GM19240 (cell line): ENCODE measurements at regions not wholly inside any gene's neighbourhood (a gene's known extent, or its start where the extent isn't known, plus 50 kb on each side); places are given as distances from the start of the nearest gene placed in this dataset.
"Not testable (repeated sequence)": the region's sequence is repeated elsewhere in the genome, so short reads cannot be mapped to it uniquely, and the experiment has no call there.

Source experiments
- DNase-seq: peaks from one replicate; pipeline ENCODE4 v3.0.0; 2011; ENCODE audit warnings: low spot score; ENCODE audit not compliant: insufficient read length

DNA sequence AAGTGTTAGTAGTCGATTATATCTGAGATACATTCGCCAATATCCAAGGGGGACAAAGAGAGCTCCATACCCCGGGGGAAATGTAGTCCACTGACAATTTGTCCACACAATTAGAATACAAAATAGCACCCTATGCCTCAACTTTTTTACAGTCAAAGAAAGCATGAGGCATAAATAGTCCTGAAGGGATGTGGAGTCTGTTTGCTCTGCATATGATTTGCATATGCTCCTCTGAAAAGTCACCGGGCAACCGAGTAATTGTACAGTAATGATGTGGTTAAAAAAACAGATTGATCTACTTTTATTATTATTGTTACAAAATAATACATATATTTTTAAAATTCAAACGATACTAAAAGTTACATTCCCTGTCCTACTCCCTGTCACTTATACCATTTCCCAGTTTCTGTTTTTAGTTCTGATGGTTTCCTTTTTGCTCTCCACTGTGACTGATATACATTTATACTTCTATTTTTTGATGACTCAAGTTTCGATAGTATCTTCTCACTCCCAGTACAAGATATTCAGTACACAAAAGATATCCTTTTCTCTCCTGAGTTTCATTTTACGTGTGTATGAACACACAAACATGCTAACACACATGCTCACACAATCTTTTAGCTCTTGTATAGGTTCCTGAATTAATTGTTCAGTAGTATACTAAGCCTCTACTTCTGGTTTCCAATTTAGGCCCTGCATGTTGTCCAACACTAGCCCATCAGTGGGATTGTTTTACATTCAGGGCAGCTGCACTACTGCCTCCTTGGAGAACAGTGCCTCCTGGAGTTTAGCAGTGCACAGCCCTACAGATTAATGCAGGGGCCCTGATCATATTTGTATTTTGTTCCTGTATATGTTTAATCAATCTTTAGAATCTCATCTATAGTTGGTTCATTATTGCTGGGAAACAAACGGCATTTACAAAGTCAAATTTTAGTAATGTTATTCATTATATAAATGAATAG is 130.9 kb downstream of the TES start:
- no peak for DNase-seq

DNA sequence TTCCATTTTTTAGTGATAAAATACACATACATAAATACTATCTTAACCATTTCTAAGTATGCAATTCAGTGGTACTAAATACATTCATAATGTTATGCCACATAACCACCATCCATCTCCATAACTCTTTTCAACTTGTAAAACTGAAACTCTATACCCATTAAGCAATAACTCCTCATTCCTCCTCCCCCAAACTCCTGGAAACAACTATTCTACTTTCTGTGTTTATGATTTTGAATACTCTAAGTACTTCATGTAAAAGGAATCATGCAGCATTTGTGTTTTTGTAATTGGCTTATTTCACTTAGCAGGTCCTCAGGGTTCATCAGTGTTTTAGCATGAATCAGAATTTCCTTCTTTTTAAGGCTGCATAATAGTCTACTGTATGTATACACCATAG is 131.8 kb downstream of the TES start:
- DNase-seq, result no peak

DNA sequence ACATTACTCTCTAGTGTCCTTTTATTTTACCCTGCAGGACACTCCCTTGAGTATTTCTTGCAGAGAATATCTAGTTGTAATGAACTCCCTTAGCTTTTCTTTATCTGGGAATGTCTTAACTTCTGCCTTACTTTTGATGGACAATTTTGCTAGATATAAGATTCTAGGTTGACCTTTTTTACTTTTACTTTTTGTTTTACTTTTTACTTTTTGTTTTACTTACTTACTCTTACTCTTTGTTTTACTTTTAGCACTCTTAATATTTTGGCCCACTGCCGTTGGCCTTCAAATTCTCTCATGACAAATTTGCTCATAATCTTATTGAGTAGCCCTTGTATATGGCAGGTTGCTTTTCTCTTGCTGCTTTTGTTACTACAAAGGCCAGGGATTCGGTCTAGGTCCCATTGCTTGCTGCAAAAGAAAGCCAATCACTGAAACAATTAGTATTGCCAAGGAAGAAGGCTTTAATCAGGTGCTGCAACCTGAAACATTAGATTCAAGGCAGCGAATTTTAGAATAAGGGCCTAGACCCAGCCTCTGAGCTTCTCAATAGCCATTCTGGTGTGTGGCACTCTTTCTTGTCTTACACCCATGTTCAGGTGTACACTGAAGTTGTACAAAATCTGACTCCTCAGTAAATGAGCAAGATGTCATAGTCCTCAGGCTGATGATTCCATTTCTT is 137.0 kb downstream of the TES start:
- DNase-seq, result no peak

DNA sequence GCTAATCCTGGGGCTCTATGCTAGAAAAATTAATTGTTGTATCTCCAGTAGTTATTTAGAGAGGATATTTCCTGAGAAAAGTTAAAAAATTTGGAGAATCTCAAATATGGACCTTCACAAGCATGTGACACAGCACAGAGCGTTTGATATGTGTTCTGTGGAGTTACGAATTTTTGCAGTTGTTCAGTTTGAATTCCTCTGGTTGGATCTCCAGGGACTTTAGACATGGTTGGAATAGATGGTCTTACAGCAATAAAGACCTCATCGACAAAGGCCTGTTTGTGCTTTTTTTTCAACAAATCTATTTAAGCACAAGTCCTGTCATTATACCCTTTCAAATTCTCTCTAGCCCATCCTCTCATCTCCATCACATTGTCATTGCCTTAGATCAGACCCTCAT is 138.0 kb downstream of the TES start:
- no peak for DNase-seq

DNA sequence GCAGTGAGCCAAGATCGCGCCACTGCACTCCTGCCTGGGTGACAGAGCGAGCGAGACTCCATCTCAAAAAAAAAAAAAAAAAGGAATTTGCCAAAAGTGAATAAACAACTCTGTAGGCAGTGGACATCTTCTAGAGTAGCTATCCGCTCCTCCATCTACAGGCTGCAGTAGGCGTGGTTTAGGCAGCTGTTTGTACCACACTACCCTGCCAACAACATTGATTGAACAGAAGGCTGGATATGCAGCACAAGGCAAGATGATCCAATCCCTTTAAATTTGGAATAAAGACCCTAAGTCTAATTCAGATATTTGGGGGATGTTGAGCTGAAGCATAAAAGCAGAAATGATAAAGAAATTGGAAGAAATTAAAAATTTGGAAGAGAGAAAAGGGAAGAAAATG is 141.6 kb downstream of the TES start:
- no peak for DNase-seq

DNA sequence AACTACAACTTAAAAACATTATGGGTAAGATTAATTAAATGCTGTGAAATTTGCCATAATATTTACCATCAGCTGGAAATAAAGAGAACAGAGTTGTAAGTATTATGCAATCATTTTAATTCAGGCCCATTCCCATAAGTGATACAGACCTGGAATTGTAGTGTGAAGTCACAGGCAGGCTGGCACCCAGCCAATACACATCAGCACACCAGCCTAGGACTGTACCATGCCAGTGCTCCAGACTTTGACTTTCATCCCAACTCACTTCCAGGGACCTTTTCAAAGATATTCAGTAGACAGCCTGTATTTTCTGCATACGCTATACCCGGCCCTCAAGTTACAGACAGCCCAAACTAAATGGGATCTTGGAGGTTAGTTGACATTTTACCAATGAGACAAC is 143.3 kb downstream of the TES start:
- no peak for DNase-seq

DNA sequence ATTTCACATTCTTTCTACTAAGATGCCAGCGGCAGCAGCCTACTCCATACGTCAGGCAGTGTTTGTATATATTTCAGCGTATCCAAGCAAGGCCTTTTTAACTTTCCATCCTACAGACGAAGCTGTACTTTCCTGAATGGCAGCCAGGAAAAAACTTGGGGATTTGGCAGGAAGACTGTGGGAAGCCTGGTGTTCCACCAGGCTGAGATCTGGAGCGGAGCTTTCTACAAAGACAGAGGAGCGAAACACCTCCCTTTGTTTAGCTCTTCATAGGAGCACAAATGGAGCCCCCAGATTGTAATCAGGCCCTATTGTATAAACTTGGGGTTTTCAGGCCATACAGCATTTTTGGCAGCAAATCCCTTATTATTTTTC is 143.8 kb downstream of the TES start:
- DNase-seq, result no peak

DNA sequence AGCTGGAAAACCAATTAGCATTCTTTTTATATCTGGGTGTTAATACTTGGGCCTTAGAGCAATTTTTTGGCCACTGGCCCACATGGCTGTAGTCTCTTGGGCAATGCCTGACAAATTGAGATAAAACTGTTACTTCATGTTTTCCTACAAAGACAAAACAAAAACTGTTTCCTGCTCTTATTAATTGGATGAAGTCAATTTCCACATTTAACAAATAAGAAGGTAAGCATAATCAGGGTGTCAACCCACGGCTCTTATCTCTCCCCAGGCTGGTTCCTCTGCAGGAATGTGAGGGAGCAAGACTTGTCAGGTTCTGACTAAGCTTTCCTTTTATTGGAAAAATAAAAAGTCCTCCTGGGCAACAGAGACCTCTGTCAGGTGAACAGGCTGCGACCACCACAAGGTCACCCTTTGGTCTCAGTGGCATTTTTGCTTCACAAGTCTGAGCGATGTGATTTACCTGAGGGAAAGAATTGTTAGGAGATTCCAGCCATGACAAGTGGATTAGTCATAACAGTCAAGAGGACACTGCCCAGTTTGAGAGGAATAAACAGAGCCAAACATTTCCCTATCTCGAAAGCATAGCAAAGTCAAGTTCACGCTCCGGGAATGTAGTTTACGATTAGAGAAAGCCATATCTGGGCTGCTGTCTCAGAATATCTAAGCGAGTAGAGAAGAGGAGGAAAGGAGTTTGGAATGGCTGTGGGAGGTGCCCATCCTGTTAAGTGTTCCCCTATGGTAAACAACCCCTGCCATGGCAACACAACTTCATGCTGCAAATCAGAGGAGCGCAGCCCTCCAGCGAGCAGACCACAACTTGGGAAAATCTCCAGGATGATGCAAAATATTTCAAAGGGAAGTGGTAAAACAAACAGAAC is 144.4 kb downstream of the TES start:
- DNase-seq, result no peak

DNA sequence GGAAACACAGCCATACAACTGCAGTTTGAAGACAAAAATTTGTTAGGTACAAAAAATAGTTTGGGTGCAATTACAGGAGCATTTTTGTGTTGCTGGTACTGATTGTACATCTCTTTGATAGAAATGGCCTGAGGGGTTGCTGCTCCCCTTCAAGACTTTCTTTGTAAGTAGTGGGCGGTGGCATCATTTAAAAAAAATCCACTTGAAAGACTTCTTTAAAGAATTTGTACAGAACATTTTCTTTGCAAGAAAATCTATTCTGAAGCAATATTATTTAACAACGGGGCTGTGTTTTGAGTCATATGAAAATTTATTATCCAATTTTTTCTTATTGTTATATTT is 144.1 kb upstream of the CAV2 start:
- DNase-seq, result no peak

DNA sequence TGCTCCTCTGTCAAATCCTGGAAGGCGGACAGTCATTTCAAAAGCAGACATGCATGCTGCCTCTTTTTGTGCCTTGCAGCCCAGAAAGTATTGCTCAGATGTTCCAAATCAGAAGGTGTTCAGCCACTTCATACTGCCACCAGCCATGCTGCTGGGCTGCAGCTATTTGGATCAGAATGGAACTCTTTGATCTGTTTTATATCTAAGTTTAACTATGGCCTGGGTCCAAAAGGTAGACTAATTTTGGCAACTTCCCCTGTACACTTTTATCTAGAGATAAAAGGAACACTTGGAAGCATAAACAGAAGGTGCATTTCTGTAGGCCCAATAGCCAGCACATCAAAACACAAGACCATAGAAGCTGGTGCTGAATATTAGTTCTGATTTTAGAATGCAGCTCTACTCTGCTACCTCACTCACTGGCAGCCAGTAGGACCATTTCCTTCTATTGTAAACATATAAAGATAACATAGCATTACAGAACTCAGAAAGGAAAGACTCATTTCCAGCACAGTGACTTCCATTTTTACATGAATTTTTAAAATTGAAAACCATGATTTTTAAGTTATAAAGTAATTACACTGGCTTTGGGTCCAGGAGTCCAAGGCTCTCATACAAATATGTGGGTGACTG is 143.1 kb upstream of the CAV2 start:
- no peak for DNase-seq

DNA sequence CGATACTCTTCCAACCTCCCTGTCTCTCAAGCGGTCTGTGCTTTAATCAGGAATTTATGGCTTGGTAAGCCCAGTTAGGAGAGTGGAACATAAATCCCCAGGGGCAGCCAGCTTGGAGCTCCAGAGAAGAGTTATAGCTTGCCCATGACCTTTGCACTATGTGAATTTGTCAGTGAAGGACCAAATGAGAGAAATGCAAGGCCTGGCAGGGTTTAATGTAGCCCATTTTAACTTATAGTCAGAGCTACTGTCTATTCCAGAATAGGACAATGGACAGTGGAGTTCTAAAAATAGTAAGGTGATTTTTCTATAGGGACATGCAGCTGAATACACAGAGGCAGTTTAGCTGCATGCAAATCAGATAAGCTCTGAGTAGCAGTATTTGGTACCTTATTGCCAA is 142.6 kb upstream of the CAV2 start:
- DNase-seq, result no peak

DNA sequence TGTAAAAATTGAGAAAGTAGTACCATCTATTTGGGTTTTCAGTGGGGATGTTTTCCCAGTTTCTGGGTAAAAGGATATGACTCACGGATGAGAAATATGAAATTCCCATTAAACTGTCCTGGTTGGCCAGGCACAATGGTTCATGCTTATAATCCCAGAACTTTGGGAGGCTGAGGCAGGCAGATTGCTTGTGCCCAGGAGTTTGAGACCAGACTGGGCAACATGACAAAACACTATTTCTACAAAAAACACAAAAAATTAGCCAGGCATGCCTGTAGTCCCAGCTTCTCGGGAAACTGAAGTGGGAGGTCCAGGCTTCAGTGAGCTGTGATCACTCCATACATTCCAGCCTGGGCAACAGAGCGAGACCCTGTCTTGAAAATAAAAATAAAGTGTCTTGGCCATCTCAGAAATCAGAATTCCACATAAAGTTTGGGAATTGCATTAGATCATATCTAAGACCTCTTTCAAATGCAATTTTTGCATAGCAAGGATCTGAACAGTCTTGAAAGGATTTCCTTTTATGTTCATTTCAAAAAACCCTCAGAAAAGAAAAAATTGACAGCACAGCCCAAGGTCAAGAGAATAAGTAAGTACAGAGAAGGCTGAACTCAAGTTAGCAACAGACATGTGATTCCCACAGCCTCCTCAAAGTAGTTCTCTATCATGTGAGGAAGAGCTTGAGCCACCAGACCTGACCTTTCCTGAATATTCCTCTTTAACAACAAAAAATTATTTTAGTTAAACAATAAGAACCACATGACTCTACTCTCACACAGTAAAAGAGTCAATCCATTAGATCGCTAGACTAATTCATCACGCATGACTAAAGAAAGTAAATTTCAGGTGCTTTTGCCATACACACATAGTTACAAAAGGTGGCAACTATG is 141.5 kb upstream of the CAV2 start:
- DNase-seq, result no peak

DNA sequence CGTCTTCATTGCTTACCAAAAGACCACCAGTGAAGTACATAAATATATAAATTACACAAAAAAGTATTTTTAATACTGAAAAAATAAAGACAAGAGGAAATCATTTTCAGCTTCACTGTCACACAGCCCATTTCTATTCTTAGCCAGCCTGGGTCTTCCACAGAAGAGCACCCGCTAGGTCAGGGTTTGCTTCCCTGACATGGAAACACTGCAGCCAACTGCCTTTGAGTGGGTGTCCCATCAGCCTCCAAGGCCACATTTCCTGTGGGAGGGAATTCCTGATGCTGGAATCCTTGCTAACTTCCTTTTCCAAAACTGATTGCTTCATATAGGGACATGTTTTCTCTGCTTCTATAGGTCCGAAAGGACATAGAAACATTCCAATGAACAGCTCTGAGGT is 137.8 kb upstream of the CAV2 start:
- no peak for DNase-seq

DNA sequence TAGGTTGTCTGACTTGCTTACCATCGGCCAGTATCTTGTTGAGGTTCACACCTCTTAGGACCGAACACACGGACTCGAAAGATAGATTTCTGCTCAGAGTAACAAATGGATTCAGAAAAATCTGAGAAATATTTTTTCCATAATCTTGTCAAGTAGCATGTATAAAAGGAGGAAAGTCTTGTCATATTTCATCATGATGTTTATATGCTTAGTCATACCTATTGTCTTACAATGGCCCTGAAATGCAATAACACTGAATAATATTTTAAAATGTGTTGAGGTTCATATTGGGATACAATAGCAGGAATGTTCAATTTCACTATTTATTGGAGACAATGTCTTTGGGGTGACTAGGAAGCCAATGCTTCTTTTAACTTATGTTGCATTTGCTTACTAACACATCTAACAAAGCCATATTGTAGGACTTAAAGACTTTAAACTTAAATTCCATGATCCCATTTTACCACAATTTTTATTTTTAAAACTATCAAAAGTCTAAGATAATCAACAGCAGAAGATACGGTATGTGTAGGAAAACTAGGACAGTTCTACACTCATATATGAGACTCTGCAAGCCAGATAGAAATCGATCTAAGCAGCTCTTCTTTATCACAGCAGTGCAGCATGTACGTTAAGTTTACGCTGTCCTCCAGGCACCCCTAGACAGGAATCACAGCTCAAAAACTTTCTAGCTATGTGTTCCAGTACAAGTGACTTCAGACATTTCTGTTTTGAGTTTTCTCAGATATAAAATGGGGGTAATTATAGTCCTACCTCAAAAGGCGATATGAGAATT is 135.7 kb upstream of the CAV2 start:
- no peak for DNase-seq

DNA sequence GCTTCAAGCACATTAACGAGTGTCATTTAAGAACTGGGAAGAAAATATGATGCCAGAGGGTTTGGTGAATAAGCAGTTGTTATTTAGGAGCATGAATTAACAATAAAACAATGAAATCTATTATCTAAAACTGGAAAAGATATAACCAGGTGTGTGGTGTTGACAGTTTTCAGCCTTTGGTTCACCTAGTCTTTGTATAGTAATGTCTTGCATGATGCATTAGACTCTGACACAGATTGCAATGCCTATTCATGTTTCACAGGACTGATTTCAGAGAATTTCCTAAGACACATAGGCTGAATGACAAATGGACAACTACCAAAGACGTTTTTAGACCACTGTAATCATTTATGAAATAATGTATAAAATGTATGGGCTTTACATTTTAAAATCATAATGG is 135.1 kb upstream of the CAV2 start:
- no peak for DNase-seq

DNA sequence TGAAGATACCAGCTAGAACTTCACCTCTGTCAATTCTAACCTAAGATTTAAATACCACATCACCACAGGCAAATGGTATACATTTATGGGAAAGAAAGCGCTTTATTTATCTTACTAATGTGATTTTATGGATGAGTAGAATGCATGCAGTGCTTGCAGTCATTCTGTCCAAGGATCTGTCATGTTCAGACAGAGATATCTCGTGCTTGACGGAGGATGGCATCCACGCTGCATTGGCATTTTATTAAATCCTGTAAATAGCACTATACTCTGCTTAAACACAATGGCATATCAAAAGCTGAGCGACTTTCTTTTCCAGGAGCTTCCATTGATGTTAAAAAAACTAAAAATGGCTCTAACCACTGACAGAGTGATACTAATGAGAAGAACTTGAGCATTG is 133.7 kb upstream of the CAV2 start:
- no peak for DNase-seq

DNA sequence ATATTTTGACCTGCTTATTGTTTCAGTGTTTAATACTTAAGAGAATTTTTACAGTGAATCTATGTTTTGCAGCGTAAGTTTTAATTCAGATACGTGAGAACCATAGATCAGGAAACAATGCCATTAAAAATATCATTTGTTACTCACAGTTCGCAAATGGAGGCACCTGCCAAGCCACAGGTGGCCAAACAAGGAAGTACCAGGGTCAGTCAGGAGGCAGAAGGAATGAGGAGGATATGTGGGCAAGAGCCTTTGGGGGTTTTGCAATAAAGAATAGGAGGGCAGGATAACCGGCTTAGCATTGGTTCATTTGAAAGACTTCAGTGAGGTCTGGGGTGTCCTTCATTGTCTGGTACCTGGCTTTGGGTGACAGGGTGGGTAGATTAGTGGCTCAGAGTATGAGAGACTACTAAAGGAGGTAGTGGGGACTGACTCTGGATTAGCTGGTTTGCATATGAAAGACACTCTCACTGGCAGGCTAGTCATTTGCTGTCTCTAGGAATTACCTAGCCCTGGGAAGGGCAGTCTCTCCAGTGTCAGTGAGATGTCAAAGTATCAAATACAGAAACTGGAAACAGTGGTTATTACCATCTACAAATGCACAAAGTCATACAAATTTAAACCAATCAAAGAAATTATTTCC is 132.2 kb upstream of the CAV2 start:
- no peak for DNase-seq

DNA sequence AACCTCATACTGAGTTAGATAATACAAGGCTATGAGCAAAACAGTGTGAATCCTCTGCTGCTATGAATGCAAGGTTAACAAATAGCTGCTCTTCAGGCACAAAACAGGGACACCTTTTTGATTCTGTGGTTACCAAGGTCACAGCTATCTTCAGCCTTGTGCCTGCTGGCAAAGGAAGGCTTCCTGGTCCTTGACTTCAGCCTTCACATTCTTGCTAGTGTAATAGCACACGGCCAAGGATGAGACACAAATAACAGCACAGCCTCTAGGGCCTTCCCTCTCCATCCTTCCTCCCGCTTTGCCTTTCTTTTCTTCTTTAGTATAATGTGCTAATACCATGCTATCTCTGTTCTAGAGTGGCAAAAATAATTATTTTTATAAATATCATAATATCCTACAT is 130.6 kb upstream of the CAV2 start:
- DNase-seq, result no peak

DNA sequence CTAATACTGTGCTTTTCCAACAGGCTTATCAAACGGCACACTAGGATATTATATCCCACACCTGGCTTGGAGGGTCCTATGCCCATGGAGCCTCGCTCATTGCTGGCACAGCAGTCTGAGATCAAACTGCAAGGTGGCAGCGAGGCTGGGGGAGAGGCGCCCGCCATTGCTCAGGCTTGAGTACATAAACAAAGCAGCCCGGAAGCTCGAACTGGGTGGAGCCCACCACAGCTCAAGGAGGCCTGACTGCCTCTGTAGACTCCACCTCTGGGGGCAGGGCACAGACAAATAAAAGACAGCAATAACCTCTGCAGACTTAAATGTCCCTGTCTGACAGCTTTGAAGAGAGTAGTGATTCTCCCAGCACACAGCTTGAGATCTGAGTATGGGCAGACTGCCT is 128.0 kb upstream of the CAV2 start:
- DNase-seq, result not testable (repeated sequence)
